Fibroblast of lung (primary cell): ENCODE measurements at regions not wholly inside any gene's neighbourhood (a gene's known extent, or its start where the extent isn't known, plus 50 kb on each side); places are given as distances from the start of the nearest gene placed in this dataset.

ENCODE experiments used
- EZH2 ChIP-seq: IDR thresholded peaks from 2 replicates; pipeline ENCODE4 v1.5.1; 2012; ENCODE audit warnings: low read length, control low read depth, mild to moderate bottlenecking; ENCODE audit errors: missing control alignments
- TF ChIP-seq, protein P1 (sequence below), 2 donors: IDR thresholded peaks in 1 of 2; conservative IDR thresholded peaks in 1 of 2; 1 replicate in 1 of 2; 2 replicates in 1 of 2; pipeline ENCODE4 v1.5.1; 2011 to 2012; ENCODE audit warnings: low read length in 2 of 2, control low read depth in 1 of 2, inconsistent platforms in 1 of 2, low read depth in 1 of 2, mild to moderate bottlenecking in 1 of 2

- no peak for TF ChIP-seq EZH2
- TF ChIP-seq, protein P1, sequence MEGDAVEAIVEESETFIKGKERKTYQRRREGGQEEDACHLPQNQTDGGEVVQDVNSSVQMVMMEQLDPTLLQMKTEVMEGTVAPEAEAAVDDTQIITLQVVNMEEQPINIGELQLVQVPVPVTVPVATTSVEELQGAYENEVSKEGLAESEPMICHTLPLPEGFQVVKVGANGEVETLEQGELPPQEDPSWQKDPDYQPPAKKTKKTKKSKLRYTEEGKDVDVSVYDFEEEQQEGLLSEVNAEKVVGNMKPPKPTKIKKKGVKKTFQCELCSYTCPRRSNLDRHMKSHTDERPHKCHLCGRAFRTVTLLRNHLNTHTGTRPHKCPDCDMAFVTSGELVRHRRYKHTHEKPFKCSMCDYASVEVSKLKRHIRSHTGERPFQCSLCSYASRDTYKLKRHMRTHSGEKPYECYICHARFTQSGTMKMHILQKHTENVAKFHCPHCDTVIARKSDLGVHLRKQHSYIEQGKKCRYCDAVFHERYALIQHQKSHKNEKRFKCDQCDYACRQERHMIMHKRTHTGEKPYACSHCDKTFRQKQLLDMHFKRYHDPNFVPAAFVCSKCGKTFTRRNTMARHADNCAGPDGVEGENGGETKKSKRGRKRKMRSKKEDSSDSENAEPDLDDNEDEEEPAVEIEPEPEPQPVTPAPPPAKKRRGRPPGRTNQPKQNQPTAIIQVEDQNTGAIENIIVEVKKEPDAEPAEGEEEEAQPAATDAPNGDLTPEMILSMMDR (conservative IDR thresholded peaks at IDR 0.05 in 1 of 2, IDR thresholded peaks at IDR 0.05 in 1 of 2; ENCODE audit: low read depth in 1 of 2, low read length in 2 of 2), result no peak
These were observed 94.6 kb upstream of the TNPO1 start for GRCh38 chr5:72721844-72722243.
